BJ (cell line): ENCODE measurements at regions not wholly inside any gene's neighbourhood (a gene's known extent, or its start where the extent isn't known, plus 50 kb on each side); places are given as distances from the start of the nearest gene placed in this dataset.

Source experiments
- CTCF ChIA-PET: fragments of 350-600 bp; formaldehyde crosslinking; extraction: SDS; loops from one replicate; lab custom pipeline; 2021; ENCODE audit warnings: antibody characterized with exemption, inconsistent platforms; lab: Yijun Ruan, JAX
- POLR2A ChIA-PET: fragments of 300-600 bp; sonication (Branson Sonifier 250); formaldehyde crosslinking; extraction: SDS; loops from one replicate; lab custom pipeline; 2021; ENCODE audit warnings: antibody characterized with exemption; lab: Charles Lee
- DNase-seq: peaks from one replicate; pipeline ENCODE4 v3.0.0-alpha.2; 2011; ENCODE audit warnings: low read depth
- H3K27me3 ChIP-seq: 2 replicates; pipeline ENCODE4 v1.6.0; 2011; ENCODE audit warnings: low read length; ENCODE audit not compliant: control insufficient read depth, insufficient read depth
- H3K36me3 ChIP-seq: 2 replicates; pipeline ENCODE4 v1.5.1; 2011; ENCODE audit warnings: low read length; ENCODE audit not compliant: control insufficient read depth, insufficient read depth
- H3K4me3 ChIP-seq: 2 replicates; pipeline ENCODE4 v1.5.1; 2011; ENCODE audit warnings: low read depth, mild to moderate bottlenecking, control low read depth, low read length
- CTCF ChIP-seq: IDR thresholded peaks from 2 replicates; pipeline ENCODE4 v1.5.1; 2011; ENCODE audit warnings: low read depth, mild to moderate bottlenecking, control low read depth, inconsistent platforms, low read length, moderate library complexity; ENCODE audit not compliant: insufficient read depth

- Histone ChIP-seq H3K27me3 (no peaks in the 10 kb centered on the region), H3K36me3 (no peaks in the 10 kb centered on the region), H3K4me3 (no peak overlapping the region)
- CTCF ChIA-PET: no interaction called here
- POLR2A ChIA-PET: no interaction called here
- TF ChIP-seq CTCF: no peak
- DNase-seq: no peak
Observed at GRCh38 chr2:239756790-239757760, 268.1 kb downstream of the NDUFA10 start.

DNA sequence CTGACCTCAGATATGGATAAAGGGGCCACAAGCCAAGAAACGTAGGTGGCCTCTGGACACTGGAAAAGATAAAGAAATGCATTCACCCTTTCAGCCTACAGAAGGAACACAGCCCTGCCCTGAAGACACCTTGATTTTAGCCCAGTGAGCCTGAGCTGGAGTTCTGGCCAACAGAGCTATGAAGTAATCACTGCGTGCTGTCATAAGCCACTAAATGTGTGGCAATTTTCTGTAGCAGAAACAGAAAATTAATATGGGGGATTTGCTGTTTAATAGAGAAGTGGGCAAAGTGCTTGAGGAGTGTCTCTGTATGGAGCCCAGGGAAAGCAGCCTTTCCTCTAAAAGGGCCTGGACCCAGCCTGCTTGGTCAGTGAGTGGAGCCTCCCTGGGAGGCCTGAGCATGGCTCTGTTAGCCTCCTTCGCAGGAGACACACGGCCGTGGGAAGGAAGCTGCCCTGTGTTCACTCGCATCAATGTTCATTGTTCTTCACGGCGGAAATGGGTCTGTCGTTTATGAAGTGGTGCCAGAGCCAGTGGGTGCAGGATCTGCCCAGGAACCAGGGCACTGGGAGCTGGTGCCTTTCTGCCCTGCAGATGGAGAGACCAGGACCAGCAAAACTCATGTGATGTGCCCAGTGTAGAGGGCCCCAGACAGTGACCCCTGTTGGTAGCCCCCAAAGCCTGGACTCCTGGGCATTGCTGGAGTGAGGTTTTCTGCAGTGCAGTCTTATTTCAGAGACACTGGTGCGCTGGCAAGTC, 268.9 kb downstream of the NDUFA10 start:
- no peak overlapping the region for H3K4me3 ChIP-seq
- POLR2A ChIA-PET: no interaction called here
- DNase-seq: no peak
- CTCF ChIA-PET: no interaction called here
- no peaks in the 10 kb centered on the region for H3K36me3 ChIP-seq
- no peak for TF ChIP-seq CTCF
- H3K27me3 ChIP-seq: no peaks in the 10 kb centered on the region

DNA sequence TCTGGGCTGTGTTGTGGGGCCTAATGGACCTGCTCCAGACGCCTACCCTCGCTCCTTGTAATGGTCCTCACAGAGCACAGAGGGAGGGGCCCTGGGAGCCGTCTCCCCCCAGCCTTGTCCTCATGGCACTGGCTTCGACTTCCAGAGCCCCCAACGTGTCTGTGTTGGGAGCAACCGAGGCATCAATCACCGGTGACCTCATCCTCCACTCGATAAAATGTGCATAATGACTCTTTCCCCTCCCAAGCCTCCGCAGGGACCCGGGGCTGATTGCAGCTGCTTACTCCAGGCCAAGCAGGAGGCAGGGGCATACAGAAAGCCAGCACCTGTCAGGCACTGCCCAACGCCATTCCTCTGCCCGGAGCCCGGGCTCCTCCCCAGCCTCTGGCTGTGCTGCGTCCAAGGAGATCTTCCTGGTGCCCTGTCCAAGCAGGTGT, 271.7 kb downstream of the NDUFA10 start:
- Histone ChIP-seq H3K27me3 (no peaks in the 10 kb centered on the region), H3K4me3 (no peak overlapping the region), H3K36me3 (no peaks in the 10 kb centered on the region)
- no peak for TF ChIP-seq CTCF
- ChIA-PET POLR2A (no interaction called here), CTCF (no interaction called here)
- no peak for DNase-seq

DNA sequence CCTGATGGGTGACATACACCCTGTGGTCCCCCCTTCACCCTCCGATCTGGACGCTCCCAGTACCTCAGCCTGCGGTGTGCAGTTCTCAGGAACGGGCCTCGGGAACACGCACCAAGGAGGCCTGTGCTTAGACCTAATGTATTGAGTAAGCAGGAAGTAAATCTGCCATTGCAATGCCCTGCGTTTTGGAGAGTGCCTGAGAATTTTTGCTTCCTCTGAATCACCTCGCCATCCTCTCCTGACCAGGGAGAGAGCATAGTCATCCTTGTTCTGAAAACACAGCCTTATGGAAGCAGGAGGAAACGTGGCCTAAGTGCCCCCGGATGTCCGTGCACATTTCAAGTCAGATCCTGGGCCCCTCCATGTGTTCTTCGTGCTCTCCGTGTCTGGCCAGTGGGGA, 272.2 kb downstream of the NDUFA10 start:
- ChIA-PET POLR2A (no interaction called here), CTCF (no interaction called here)
- no peaks in the 10 kb centered on the region for H3K27me3 ChIP-seq
- no peak overlapping the region for H3K4me3 ChIP-seq
- DNase-seq: no peak
- H3K36me3 ChIP-seq: no peaks in the 10 kb centered on the region
- no peak for TF ChIP-seq CTCF

DNA sequence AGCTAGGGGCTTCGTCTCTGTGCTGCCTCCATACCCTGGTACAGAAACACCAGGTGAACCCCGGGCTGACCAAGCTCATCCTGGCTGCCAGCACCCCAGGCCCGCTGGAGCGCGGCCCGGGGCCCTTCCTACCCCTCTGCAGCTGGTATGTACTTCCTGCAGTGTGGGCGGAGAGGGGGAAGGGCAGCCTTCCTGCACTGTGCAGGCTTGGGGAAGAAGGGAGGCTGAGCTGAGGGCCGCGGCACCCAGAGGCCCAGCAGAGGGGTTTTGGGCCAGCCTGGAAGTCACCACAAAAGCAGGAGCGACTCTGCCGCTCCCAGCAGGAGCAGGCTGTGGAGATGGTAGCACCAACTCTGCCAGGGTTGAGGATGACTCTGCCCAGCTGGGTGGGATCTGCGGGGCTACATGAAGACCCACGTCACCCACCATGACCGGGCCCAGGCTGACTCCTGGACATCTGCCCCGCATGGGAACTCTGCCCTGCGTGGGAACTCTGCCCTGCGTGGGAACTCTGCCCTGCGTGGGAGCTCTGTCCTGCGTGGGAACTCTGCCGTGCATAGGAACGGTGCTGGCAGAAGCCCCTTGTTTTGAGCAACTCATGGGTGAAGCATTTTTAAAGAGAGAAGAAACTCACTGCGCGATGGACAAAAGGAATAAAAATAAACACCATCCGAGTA, 273.3 kb downstream of the NDUFA10 start:
- Histone ChIP-seq H3K36me3 (no peaks in the 10 kb centered on the region), H3K27me3 (no peaks in the 10 kb centered on the region), H3K4me3 (no peak overlapping the region)
- no peak for DNase-seq
- ChIA-PET CTCF (no interaction called here), POLR2A (no interaction called here)
- TF ChIP-seq CTCF: no peak
